Common myeloid progenitor, CD34-positive (primary cell): ENCODE measurements at regions not wholly inside any gene's neighbourhood (a gene's known extent, or its start where the extent isn't known, plus 50 kb on each side); places are given as distances from the start of the nearest gene placed in this dataset.

ENCODE experiments used
- CTCF ChIA-PET: fragments of 350-600 bp; sonication (Branson Sonifier 250); formaldehyde crosslinking; loops from one replicate; lab custom pipeline; 2021; ENCODE audit warnings: antibody characterized with exemption; lab: Charles Lee
- POLR2A ChIA-PET: fragments of 350-600 bp; sonication (Branson Sonifier 250); formaldehyde crosslinking; loops from one replicate; lab custom pipeline; 2021; ENCODE audit warnings: antibody characterized with exemption; lab: Charles Lee
- DNase-seq, 3 donors: peaks; one replicate each; pipeline versions ENCODE4 v3.0.0 to v3.0.0-alpha.2; 2013
- H3K27ac ChIP-seq, 2 experiments: 1 replicate in 1 of 2; 2 replicates in 1 of 2; pipeline ENCODE4 v1.7.0; 2013; ENCODE audit warnings: inconsistent platforms in 2 of 2, low read length in 2 of 2, mild to moderate bottlenecking in 2 of 2, low read depth in 1 of 2, moderate library complexity in 1 of 2; ENCODE audit not compliant: severe bottlenecking in 2 of 2, insufficient read depth in 1 of 2, poor library complexity in 1 of 2
- H3K27me3 ChIP-seq, 5 experiments: replicated peaks in 2 of 5; 1 replicate in 3 of 5; 2 replicates in 2 of 5; pipeline versions ENCODE4 v1.6.1 to v1.7.0; 2013; ENCODE audit warnings: low read length in 4 of 5, mild to moderate bottlenecking in 2 of 5, moderate library complexity in 2 of 5, inconsistent platforms in 1 of 5; ENCODE audit not compliant: insufficient read depth in 5 of 5, control insufficient read depth in 4 of 5
- H3K36me3 ChIP-seq, 4 experiments: 1 replicate in 2 of 4; 2 replicates in 2 of 4; pipeline versions ENCODE4 v1.6.1 to v1.7.0; 2013; ENCODE audit warnings: low read length in 3 of 4, control low read depth in 1 of 4, mild to moderate bottlenecking in 1 of 4; ENCODE audit not compliant: control insufficient read depth in 4 of 4, insufficient read depth in 4 of 4
- H3K4me1 ChIP-seq, 4 experiments: 1 replicate in 3 of 4; 2 replicates in 1 of 4; pipeline versions ENCODE4 v1.6.1 to v1.7.1; 2013; ENCODE audit warnings: low read length in 3 of 4, mild to moderate bottlenecking in 3 of 4, control low read depth in 1 of 4, inconsistent platforms in 1 of 4, moderate library complexity in 1 of 4; ENCODE audit not compliant: control insufficient read depth in 4 of 4, insufficient read depth in 4 of 4; ENCODE audit errors: control extremely low read depth in 1 of 4
- H3K4me3 ChIP-seq, 7 experiments: 1 replicate in 4 of 7; 2 replicates in 3 of 7; pipeline versions ENCODE4 v1.5.1 to v1.7.0; 2013; ENCODE audit warnings: mild to moderate bottlenecking in 7 of 7, low read length in 6 of 7, moderate library complexity in 6 of 7, inconsistent platforms in 2 of 7, low read depth in 2 of 7, control low read depth in 1 of 7; ENCODE audit not compliant: insufficient read depth in 4 of 7, control insufficient read depth in 1 of 7; ENCODE audit errors: extremely low read depth in 1 of 7
- H3K9me3 ChIP-seq, 5 experiments: 1 replicate in 4 of 5; 2 replicates in 1 of 5; pipeline versions ENCODE4 v1.6.1 to v1.7.1; 2013; ENCODE audit warnings: low read length in 4 of 5, mild to moderate bottlenecking in 2 of 5, inconsistent platforms in 1 of 5, low read depth in 1 of 5, moderate library complexity in 1 of 5; ENCODE audit not compliant: control insufficient read depth in 4 of 5, insufficient read depth in 2 of 5; ENCODE audit errors: control extremely low read depth in 1 of 5
- WGBS: methylation state at CpG from one replicate; pipeline ENCODE4 v1.1.5; 2013; ENCODE audit not compliant: insufficient coverage; 5-methylcytosine and 5-hydroxymethylcytosine counted together

DNA sequence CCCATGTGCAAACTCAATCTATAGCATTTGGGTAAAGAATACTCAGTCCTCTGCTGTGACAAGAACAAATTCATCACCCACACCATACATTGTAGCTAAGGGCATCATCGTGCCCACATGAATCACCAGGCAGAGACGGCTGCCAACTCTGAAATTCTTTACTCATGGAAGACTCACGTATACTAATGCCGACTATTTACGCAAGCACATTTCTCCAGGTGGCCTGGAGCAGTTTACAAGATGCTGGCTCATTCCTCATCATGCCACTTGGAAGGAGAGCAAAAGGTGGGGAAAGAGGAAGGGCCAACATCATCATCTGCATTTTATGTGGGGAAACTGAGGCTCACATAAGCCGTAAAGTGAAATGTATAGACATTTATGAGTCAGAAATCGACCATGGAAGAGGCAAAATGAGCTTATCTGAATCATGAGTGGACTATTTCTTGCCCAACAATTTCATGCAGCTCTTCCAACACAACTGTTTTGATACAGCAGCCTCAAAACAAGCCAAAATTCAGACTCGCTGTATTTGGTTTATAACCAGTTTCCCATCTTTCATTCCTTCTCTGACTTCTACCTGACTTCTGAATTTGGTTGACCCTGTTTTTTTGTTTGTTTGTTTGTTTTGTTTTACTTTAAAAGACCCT is 213.9 kb upstream of the SERP2 start:
- no peak for DNase-seq
- WGBS: 84% methylated on average over 7 of the region's 8 CpGs
- CTCF ChIA-PET: interaction anchor here (0.9 to 1.5 kb wide), 3 partner anchors 12 to 277 kb away, joined by 3 to 4 read pairs (median 3); no protein-coding TSS in a partner anchor
- POLR2A ChIA-PET: no interaction called here
- Histone ChIP-seq H3K4me3 (no peak overlapping the region), H3K36me3 (no peaks in the 10 kb centered on the region), H3K4me1 (peaks cover 3 to 9% (median 8%) of the 10 kb centered on the region in 4 experiments), H3K27ac (no peak overlapping the region), H3K27me3 (no peaks in the 10 kb centered on the region), H3K9me3 (no peaks in the 10 kb centered on the region)

DNA sequence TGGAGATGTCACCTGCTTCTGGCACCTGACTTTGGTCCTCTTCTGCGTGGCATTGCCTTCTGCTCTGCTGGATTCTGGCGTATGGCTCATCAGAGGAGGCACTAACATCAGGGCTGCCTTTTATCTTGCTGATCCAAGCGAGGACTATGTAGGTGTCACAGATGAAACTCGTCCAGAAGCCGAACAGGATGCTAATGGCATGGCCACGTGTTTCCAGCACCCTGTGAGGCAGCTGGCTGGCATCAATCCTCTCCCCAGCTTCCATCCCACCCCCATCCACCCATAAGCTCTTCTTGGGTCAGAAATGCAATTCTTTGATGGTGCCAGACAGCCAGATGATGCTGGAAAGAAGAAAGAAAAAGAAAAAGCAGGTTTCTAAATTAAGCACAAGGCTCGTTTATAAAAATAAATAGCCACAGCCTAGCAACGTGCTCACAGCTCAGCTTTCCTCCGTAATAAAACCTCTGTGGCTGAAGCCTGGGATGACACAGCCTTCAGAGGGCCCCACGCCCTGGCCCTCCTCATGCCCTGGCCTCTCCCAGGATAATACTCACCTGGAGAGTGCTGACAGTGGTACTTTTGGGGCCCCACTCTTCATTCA is 212.9 kb upstream of the SERP2 start:
- H3K4me1 ChIP-seq: peaks cover 2 to 7% (median 4%) of the 10 kb centered on the region in 4 experiments
- CTCF ChIA-PET: interaction anchor here (0.9 to 1.5 kb wide), 2 partner anchors 11 to 13 kb away, joined by 3 to 4 read pairs; no protein-coding TSS in a partner anchor
- H3K9me3 ChIP-seq: no peaks in the 10 kb centered on the region
- no peak overlapping the region for H3K4me3 ChIP-seq
- H3K27me3 ChIP-seq: no peaks in the 10 kb centered on the region
- WGBS: 89% methylated on average over 9 of the region's 10 CpGs
- DNase-seq: peak in 1 of 3 donors; percentile 37
- H3K27ac ChIP-seq: no peak overlapping the region
- H3K36me3 ChIP-seq: no peaks in the 10 kb centered on the region
- POLR2A ChIA-PET: no interaction called here

DNA sequence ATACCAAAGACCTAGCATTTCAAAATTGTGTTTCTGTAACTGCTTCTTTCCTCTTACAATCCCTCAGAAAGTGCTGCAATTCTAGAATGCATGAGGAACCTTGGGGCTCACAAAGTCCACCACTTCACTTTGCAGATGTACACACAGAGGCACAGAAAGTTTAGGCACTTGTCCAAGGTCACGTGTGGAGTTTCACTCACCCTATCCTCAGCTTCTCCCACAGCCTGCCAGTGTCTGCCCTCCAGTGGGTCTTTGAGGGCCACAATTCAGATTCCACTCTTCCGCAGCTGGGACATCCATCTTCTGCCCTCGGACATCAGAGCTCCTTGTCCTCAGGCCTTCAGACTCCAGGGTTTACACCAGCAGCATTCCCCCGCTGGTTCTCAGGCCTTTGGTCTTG is 210.5 kb upstream of the SERP2 start:
- WGBS: 98% methylated on average over 4 of the region's 4 CpGs
- H3K27ac ChIP-seq: no peak overlapping the region
- no peak overlapping the region for H3K4me3 ChIP-seq
- DNase-seq: no peak
- ChIA-PET POLR2A (no interaction called here), CTCF (interaction anchor here (0.7 to 0.9 kb wide), 3 partner anchors 9 to 274 kb away, joined by 3 read pairs; no protein-coding TSS in a partner anchor)
- no peaks in the 10 kb centered on the region for H3K27me3 ChIP-seq
- H3K9me3 ChIP-seq: no peaks in the 10 kb centered on the region
- H3K36me3 ChIP-seq: no peaks in the 10 kb centered on the region
- H3K4me1 ChIP-seq: peaks cover 0 to 3% (median 1%) of the 10 kb centered on the region in 4 experiments

DNA sequence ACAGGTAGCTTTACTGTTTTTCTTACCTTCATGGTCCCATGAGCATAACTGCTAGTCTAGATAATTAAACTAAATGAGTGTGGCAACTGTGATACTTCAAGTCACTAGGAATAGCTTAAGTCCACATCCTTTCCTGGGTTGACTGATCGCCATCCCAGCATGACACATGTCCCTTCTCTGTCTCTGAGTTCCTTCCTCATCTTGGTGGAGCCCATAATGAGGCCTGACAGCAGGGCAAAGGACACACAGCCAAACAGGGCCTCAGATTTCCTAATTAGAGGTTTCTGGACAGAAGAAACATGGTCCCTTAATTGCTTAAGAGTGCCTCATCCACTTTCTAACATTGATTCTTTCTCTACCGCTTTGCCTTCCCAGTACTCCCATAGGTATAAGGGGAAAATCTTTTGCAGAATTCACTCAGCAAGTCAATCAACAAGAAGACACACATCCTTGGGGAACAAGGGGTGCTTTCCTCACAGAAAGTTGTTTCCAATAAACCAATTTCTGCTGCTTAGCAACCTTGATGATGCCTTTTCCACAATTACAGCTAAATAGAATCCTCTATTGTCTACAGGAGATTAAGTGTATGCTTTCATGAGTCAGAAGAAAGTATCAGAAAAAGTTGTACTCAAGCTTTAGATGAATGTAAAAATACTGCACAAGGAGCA is 208.3 kb upstream of the SERP2 start:
- peaks cover 0 to 3% (median 1%) of the 10 kb centered on the region in 4 experiments for H3K4me1 ChIP-seq
- 13% methylated on average over 1 of the region's 2 CpGs for WGBS
- no peak for DNase-seq
- CTCF ChIA-PET: interaction anchor here (1.0 to 2.2 kb wide), 3 partner anchors 9 to 302 kb away, joined by 3 to 7 read pairs (median 3); no protein-coding TSS in a partner anchor
- H3K27me3 ChIP-seq: no peaks in the 10 kb centered on the region
- H3K4me3 ChIP-seq: no peak overlapping the region
- no peak overlapping the region for H3K27ac ChIP-seq
- POLR2A ChIA-PET: no interaction called here
- H3K36me3 ChIP-seq: no peaks in the 10 kb centered on the region
- H3K9me3 ChIP-seq: no peaks in the 10 kb centered on the region

DNA sequence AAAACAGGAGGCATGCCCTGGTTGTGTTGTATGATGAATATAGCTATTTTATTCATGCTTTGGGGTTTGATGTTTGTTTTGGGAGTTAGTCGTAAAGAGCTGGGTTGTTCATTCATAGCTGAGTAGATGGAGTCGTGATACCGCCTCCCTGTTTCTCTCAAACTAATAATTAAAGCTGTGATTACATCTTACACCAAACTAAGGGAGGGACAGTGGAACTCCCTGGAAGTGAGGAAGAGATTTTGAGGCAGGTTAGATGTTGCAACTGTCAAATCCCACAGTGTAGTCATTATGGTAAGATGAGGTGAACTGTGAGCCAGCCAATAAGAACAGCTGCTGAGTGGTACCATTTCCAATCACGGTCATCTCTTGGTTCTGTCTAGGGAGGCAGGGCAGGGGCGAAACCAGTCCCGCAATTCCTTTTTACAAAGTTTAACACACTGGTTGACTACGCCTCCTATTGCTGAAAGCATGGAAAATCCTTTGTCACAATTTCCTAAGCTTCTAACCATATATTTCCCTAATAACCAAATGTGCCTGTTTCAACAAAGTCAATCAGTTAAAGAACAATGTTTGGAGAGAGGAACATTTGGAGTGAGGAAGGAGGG is 207.6 kb upstream of the SERP2 start:
- no peak for DNase-seq
- no peaks in the 10 kb centered on the region for H3K36me3 ChIP-seq
- H3K9me3 ChIP-seq: no peaks in the 10 kb centered on the region
- H3K4me1 ChIP-seq: peaks cover 0 to 3% (median 1%) of the 10 kb centered on the region in 4 experiments
- WGBS: 96% methylated on average over 4 of the region's 7 CpGs
- no peak overlapping the region for H3K4me3 ChIP-seq
- H3K27ac ChIP-seq: no peak overlapping the region
- ChIA-PET CTCF (interaction anchor here (1.0 to 2.2 kb wide), 3 partner anchors 9 to 301 kb away, joined by 3 to 7 read pairs (median 3); no protein-coding TSS in a partner anchor), POLR2A (no interaction called here)
- no peaks in the 10 kb centered on the region for H3K27me3 ChIP-seq

DNA sequence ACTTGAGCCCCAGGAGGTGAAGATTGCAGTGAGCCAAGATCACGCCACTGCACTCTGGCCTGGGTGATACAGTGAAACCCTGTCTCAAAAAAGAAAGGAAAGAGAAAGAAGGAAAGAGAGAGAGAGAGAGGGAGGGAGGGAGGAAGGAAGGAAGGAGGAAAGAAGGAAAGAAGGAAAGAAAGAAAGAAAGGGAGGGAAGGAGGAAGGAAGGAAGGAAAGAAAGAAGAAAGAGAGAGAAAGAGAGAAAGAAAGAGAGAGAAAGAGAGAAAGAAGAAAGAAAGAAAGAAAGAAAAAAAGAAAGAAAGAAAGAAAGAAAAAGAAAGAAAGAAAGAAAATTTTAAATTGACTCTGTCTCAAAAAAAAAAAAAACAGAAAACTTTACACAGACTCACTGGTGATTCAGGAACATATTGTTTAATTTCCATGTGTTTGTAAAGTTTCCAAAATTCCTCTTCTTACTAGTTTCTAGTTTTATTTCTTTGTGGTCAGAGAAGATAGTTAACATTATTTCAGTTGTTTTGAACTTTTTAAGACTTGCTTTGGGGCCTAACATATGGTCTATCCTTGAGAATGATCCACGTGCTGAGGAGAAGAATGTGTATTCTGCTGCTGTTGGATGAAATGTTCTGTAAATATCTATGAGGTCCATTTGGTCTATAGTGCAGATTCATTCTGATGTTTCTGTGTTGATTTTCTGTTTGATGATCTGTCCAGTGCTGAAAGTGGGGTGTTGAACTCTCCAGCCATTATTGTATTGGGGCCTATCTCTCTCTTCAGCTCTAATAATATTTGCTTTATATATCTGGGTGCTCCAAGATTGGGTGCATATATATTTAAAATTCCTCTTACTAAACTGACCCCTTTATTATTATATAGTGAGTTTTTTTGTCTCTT is 204.4 kb upstream of the SERP2 start:
- no peak for DNase-seq
- 93% methylated on average over 2 of the region's 2 CpGs for WGBS
- H3K9me3 ChIP-seq: no peaks in the 10 kb centered on the region
- H3K27ac ChIP-seq: no peak overlapping the region
- H3K4me1 ChIP-seq: peaks cover 0 to 3% (median 0%) of the 10 kb centered on the region in 4 experiments
- no peaks in the 10 kb centered on the region for H3K36me3 ChIP-seq
- no peak overlapping the region for H3K4me3 ChIP-seq
- CTCF ChIA-PET: no interaction called here
- no peaks in the 10 kb centered on the region for H3K27me3 ChIP-seq
- POLR2A ChIA-PET: no interaction called here
